HepG2 (cell line): ENCODE measurements at regions not wholly inside any gene's neighbourhood (a gene's known extent, or its start where the extent isn't known, plus 50 kb on each side); places are given as distances from the start of the nearest gene placed in this dataset.
"Not testable (repeated sequence)": the region's sequence is repeated elsewhere in the genome, so short reads cannot be mapped to it uniquely, and the experiment has no call there.

Experiments used
- ATAC-seq: fragments of 200-7000 bp; cut with Tn5 transposase; 3 replicates; pipeline ENCODE4 v1.9.1; 2020; ENCODE audit warnings: mild to moderate bottlenecking, moderate library complexity
- BruUV-seq: library from RNA; stranded (reverse); fragments of 400-500 nt; replicated peaks from 2 replicates; lab custom pipeline; 2021; lab: Mats Ljungman, UMichigan
- CTCF ChIA-PET: fragments of 300-600 bp; formaldehyde crosslinking; extraction: SDS; loops from one replicate; lab custom pipeline; 2021; ENCODE audit warnings: low total read pairs, inconsistent platforms, low intra/inter-chr PET ratio; lab: Yijun Ruan, JAX
- POLR2A ChIA-PET: fragments of 350-600 bp; sonication (Branson Sonifier 250); formaldehyde crosslinking; loops from one replicate; lab custom pipeline; 2020; ENCODE audit warnings: antibody characterized with exemption, inconsistent platforms; lab: Yijun Ruan, JAX
- DNase-seq: peaks from one replicate; pipeline ENCODE4 v3.0.0-alpha.2; 2015; ENCODE audit warnings: low spot score
- FAIRE-seq: peaks from 3 replicates; lab custom pipeline; 2011; peaks lifted over from hg19 to GRCh38; lab: Jason Lieb, UNC
- H2AFZ ChIP-seq: one replicate; pipeline ENCODE4 v1.6.1; 2011; ENCODE audit warnings: low read length, inconsistent platforms
- H3K27ac ChIP-seq: fragments of 300-600 bp; 3 replicates; pipeline ENCODE4 v1.8.0; 2011; ENCODE audit warnings: mixed run types, mild to moderate bottlenecking, mixed read lengths, low read length, inconsistent platforms; ENCODE audit not compliant: insufficient read depth; ENCODE audit errors: extremely low read length
- H3K27me3 ChIP-seq, 2 experiments: fragments of 200-600 bp in 1 of 2; 2 replicates in 1 of 2; 3 replicates in 1 of 2; pipeline versions ENCODE4 v1.6.0 to v1.8.0; 2011; ENCODE audit warnings: low read length in 2 of 2, mild to moderate bottlenecking in 2 of 2, moderate library complexity in 2 of 2, inconsistent platforms in 1 of 2; ENCODE audit not compliant: insufficient read depth in 2 of 2, control insufficient read depth in 1 of 2
- H3K36me3 ChIP-seq, 2 experiments: fragments of 200-600 bp in 1 of 2; replicated peaks in 1 of 2; 2 replicates in 1 of 2; 3 replicates in 1 of 2; pipeline versions ENCODE4 v1.5.1 to v1.8.0; 2011; ENCODE audit warnings: low read length in 2 of 2, inconsistent platforms in 1 of 2; ENCODE audit not compliant: insufficient read depth in 2 of 2, control insufficient read depth in 1 of 2
- H3K4me1 ChIP-seq: 2 replicates; pipeline ENCODE4 v1.5.1; 2012; ENCODE audit warnings: low read length, inconsistent platforms; ENCODE audit not compliant: insufficient read depth
- H3K4me2 ChIP-seq: 2 replicates; pipeline ENCODE4 v1.6.0; 2011; ENCODE audit warnings: low read depth, low read length, inconsistent platforms
- H3K4me3 ChIP-seq, 3 experiments: fragments of 200-600 bp in 1 of 3; sonication (generic), shearing (Covaris generic) in 1 of 3; replicated peaks in 1 of 3; 2 replicates each; pipeline ENCODE4 v1.5.1; 2011 to 2016; ENCODE audit warnings: low read length in 3 of 3, inconsistent platforms in 2 of 3, low read depth in 2 of 3, mild to moderate bottlenecking in 2 of 3, control low read depth in 1 of 3, mixed read lengths in 1 of 3; ENCODE audit not compliant: insufficient read depth in 1 of 3
- H3K79me2 ChIP-seq: one replicate; pipeline ENCODE4 v1.6.1; 2011; ENCODE audit warnings: low read length, inconsistent platforms; ENCODE audit not compliant: insufficient read depth
- H3K9ac ChIP-seq: 2 replicates; pipeline ENCODE4 v1.6.0; 2011; ENCODE audit warnings: mild to moderate bottlenecking, low read depth, low read length, inconsistent platforms; ENCODE audit not compliant: insufficient read depth
- H3K9me3 ChIP-seq: 2 replicates; pipeline ENCODE4 v1.5.1; 2012; ENCODE audit warnings: mild to moderate bottlenecking, low read length
- H4K20me1 ChIP-seq: 2 replicates; pipeline ENCODE4 v1.6.0; 2011; ENCODE audit warnings: inconsistent platforms, mild to moderate bottlenecking, low read length, moderate library complexity; ENCODE audit not compliant: insufficient read depth
- CEBPZ ChIP-seq: IDR thresholded peaks from 2 replicates; pipeline ENCODE4 v1.6.1; 2012; ENCODE audit warnings: low read length, improper control_type of control experiment
- FOSL1 ChIP-seq: sonication (generic); formaldehyde crosslinking; IDR thresholded peaks from 2 replicates; pipeline ENCODE4 v1.9.0; 2021; ENCODE audit warnings: missing genetic modification reagents, borderline replicate concordance
- MXD3 ChIP-seq: IDR thresholded peaks from 2 replicates; pipeline ENCODE4 v1.6.1; 2016; ENCODE audit warnings: mild to moderate bottlenecking, missing biosample characterization, missing genetic modification reagents
- NONO ChIP-seq, 2 experiments: fragments of 450-650 bp in 1 of 2; sonication (generic) in 1 of 2; formaldehyde crosslinking in 1 of 2; IDR thresholded peaks in 1 of 2; conservative IDR thresholded peaks in 1 of 2; 2 replicates each; pipeline versions ENCODE4 v1.6.1 to v1.8.0; 2017 to 2022; ENCODE audit warnings: mild to moderate bottlenecking in 1 of 2, missing genetic modification reagents in 1 of 2, moderate library complexity in 1 of 2
- RXRA ChIP-seq: sonication (generic); formaldehyde crosslinking; IDR thresholded peaks from 2 replicates; pipeline ENCODE4 v1.5.1; 2020; ENCODE audit warnings: missing genetic modification reagents
- SMAD9 ChIP-seq: sonication (generic); formaldehyde crosslinking; IDR thresholded peaks from 2 replicates; pipeline ENCODE4 v1.5.1; 2020; ENCODE audit warnings: mild to moderate bottlenecking, missing genetic modification reagents
- ZBTB1 ChIP-seq: sonication (generic); formaldehyde crosslinking; IDR thresholded peaks from 2 replicates; pipeline ENCODE4 v1.4.0; 2020; ENCODE audit warnings: missing genetic modification reagents, borderline replicate concordance
- ZNF317 ChIP-seq: sonication (generic); formaldehyde crosslinking; IDR thresholded peaks from 2 replicates; pipeline ENCODE4 v1.5.0; 2020; ENCODE audit warnings: mild to moderate bottlenecking, missing genetic modification reagents
- ZNF446 ChIP-seq: sonication (generic); formaldehyde crosslinking; IDR thresholded peaks from 2 replicates; pipeline ENCODE4 v1.5.0; 2020; ENCODE audit warnings: mild to moderate bottlenecking, missing genetic modification reagents
- ZNF513 ChIP-seq: sonication (generic); formaldehyde crosslinking; conservative IDR thresholded peaks from 2 replicates; pipeline ENCODE4 v1.5.0; 2020; ENCODE audit warnings: missing genetic modification reagents
- WGBS: methylation state at CpG from one replicate; pipeline ENCODE4 v1.1.6; 2017; ENCODE audit warnings: low lambda C conversion rate; 5-methylcytosine and 5-hydroxymethylcytosine counted together
- in situ Hi-C: cut with HindIII; loops from 2 replicates; pipeline ENCODE4 v1.10.0; 2017; ENCODE audit warnings: low pct_unique_long_range_greater_than_20kb; ENCODE audit not compliant: extremely low pct_ligation_motif_present
- intact Hi-C: fragments of 100-400 bp; cut with micrococcal nuclease; formaldehyde crosslinking; loops from one replicate; pipeline ENCODE4 v1.10.0; 2022; ENCODE audit not compliant: unreplicated experiment

GRCh38 chr10:8691498-8692017, 637.1 kb downstream of the GATA3 start:
- ChIA-PET POLR2A (no interaction called here), CTCF (no interaction called here)
- DNase-seq, result no peak
- no TSS peak for BruUV-seq
- no peak overlapping the region for H2AFZ ChIP-seq
- in situ Hi-C loops (no loop called here), intact Hi-C loops (no loop called here)
- H4K20me1 ChIP-seq, result no peaks in the 10 kb centered on the region
- no peak overlapping the region for H3K4me2 ChIP-seq
- ATAC-seq, result no peak
- no peaks in the 10 kb centered on the region for H3K79me2 ChIP-seq
- no peak overlapping the region for H3K27ac ChIP-seq
- H3K4me1 ChIP-seq, result no peaks in the 10 kb centered on the region
- no peaks in the 10 kb centered on the region for H3K36me3 ChIP-seq
- 12% methylated on average over 5 of the region's 5 CpGs for WGBS
- no peak for FAIRE-seq
- H3K9ac ChIP-seq, result no peak overlapping the region
- H3K4me3 ChIP-seq, result no peak overlapping the region
- no peaks in the 10 kb centered on the region for H3K9me3 ChIP-seq
- TF ChIP-seq FOSL1 (CRISPR knock-in tag) (no peak), ZNF446 (no peak), ZNF317 (no peak), ZBTB1 (CRISPR knock-in tag) (no peak), CEBPZ (no peak), NONO (IDR thresholded peaks at IDR 0.05) (no peak), NONO (CRISPR knock-in tag; conservative IDR thresholded peaks at IDR 0.05) (no peak), ZNF513 (CRISPR knock-in tag) (no peak), SMAD9 (no peak), MXD3 (CRISPR knock-in tag) (no peak), RXRA (CRISPR knock-in tag) (no peak)
- no peaks in the 10 kb centered on the region for H3K27me3 ChIP-seq

- WGBS, result 5% methylated on average over 2 of the region's 2 CpGs
- H3K27me3 ChIP-seq, H2AFZ ChIP-seq, H3K36me3 ChIP-seq, H3K4me1 ChIP-seq, DNase-seq, H3K4me3 ChIP-seq, H3K9ac ChIP-seq, POLR2A ChIA-PET, BruUV-seq, H3K27ac ChIP-seq, FAIRE-seq, in situ Hi-C loops, CTCF ChIA-PET, ATAC-seq, H4K20me1 ChIP-seq, intact Hi-C loops, H3K79me2 ChIP-seq, H3K9me3 ChIP-seq, H3K4me2 ChIP-seq: not testable (repeated sequence)
Measured at GRCh38 chr10:8693635-8694034, 639.1 kb downstream of the GATA3 start.
